Ovary (tissue), 3 donors: ENCODE measurements at regions not wholly inside any gene's neighbourhood (a gene's known extent, or its start where the extent isn't known, plus 50 kb on each side); places are given as distances from the start of the nearest gene placed in this dataset.
"Not testable (repeated sequence)": the region's sequence is repeated elsewhere in the genome, so short reads cannot be mapped to it uniquely, and the experiment has no call there.

ENCODE experiments used
- EP300 ChIP-seq: sonication (generic); formaldehyde crosslinking; IDR thresholded peaks from one replicate; pipeline ENCODE4 v1.6.1; 2017; ENCODE audit warnings: antibody characterized with exemption
- POLR2A ChIP-seq: fragments of 450-650 bp; IDR thresholded peaks from one replicate; pipeline ENCODE4 v1.6.1; 2017; ENCODE audit warnings: antibody characterized with exemption, mild to moderate bottlenecking, moderate library complexity
- TF ChIP-seq, protein P1 (sequence below), 3 donors: fragments of 450-650 bp in 2 of 3; fragments of 200-600 bp in 1 of 3; IDR thresholded peaks; one replicate each; pipeline versions ENCODE4 v1.5.1 to v1.8.0; 2016 to 2022; ENCODE audit warnings: antibody characterized with exemption in 3 of 3, mild to moderate bottlenecking in 1 of 3
- donor health status: DM: no; HTN: no; CAD: no.

DNA sequence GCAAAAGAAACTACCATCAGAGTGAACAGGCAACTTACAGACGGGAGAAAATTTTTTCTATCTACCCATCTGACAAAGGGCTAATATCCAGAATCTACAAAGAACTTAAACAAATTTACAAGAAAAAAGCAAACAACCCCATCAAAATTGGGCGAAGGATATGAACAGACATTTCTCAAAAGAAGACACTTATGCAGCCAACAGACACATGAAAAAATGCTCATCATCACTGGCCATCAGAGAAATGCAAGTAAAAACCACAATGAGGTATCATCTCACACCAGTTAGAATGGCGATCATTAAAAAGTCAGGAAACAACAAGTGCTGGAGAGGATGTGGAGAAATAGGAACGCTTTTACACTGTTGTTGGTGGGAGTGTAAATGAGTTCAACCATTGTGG lies 206.6 kb upstream of the HTR1E start:
- TF ChIP-seq POLR2A, EP300: not testable (repeated sequence)
- TF ChIP-seq, protein P1, sequence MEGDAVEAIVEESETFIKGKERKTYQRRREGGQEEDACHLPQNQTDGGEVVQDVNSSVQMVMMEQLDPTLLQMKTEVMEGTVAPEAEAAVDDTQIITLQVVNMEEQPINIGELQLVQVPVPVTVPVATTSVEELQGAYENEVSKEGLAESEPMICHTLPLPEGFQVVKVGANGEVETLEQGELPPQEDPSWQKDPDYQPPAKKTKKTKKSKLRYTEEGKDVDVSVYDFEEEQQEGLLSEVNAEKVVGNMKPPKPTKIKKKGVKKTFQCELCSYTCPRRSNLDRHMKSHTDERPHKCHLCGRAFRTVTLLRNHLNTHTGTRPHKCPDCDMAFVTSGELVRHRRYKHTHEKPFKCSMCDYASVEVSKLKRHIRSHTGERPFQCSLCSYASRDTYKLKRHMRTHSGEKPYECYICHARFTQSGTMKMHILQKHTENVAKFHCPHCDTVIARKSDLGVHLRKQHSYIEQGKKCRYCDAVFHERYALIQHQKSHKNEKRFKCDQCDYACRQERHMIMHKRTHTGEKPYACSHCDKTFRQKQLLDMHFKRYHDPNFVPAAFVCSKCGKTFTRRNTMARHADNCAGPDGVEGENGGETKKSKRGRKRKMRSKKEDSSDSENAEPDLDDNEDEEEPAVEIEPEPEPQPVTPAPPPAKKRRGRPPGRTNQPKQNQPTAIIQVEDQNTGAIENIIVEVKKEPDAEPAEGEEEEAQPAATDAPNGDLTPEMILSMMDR (IDR thresholded peaks at IDR 0.05): not testable (repeated sequence)
